ENCODE measurements at regions not wholly inside any gene's neighbourhood (a gene's known extent, or its start where the extent isn't known, plus 50 kb on each side); places are given as distances from the start of the nearest gene placed in this dataset.

DNA sequence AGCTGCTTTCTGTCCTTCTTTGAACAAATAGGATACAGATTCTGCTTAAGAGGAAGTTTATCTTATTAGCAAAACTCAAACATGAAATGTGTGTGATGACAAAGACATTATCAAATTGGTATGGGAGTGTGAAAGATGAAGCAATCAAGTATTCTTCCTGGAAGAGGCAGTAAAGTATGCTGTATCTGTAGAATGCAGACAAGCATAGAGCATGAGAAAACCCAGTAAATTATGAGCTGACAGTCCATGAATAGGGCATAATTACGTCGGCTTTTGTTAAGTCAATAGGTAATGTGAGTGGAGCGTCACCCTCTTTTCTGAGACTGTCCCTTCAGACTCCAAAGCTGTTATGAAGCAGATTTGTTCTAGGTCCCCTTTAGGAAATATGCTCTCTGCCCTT lies 458.6 kb upstream of the NWD2 start:
- TF ChIP-seq CTCF (IDR thresholded peaks at IDR 0.05; ENCODE audit: borderline replicate concordance, extremely low read depth, insufficient read depth) = no peak
- FAIRE-seq (no peak), DNase-seq (no peak)
- no peak overlapping the region for H3K27ac ChIP-seq (ENCODE audit: low read depth in 2 of 2, low read length in 2 of 2)
- intact Hi-C loops (cut with DNase I) = no loop called here
- H3K9me3 ChIP-seq (ENCODE audit: control insufficient read depth in 2 of 3, insufficient read depth in 1 of 3, low read length in 3 of 3) = no peaks in the 10 kb centered on the region
- H3K27me3 ChIP-seq (ENCODE audit: control insufficient read depth, insufficient read depth, low read length) = no peaks in the 10 kb centered on the region
- no peak overlapping the region for H3K4me3 ChIP-seq (ENCODE audit: low read length in 3 of 3)
- no peaks in the 10 kb centered on the region for H3K36me3 ChIP-seq (ENCODE audit: control insufficient read depth in 2 of 3, insufficient read depth in 3 of 3, low read length in 3 of 3)
- no peaks in the 10 kb centered on the region for H3K4me1 ChIP-seq (ENCODE audit: control insufficient read depth in 2 of 3, insufficient read depth in 2 of 3, low read depth in 1 of 3, low read length in 3 of 3)
- H3K9ac ChIP-seq (ENCODE audit: low read length in 3 of 3) = no peak overlapping the region

- Histone ChIP-seq H3K9ac (ENCODE audit: low read length in 3 of 3) (no peak overlapping the region), H3K9me3 (ENCODE audit: control insufficient read depth in 2 of 3, insufficient read depth in 1 of 3, low read length in 3 of 3) (no peaks in the 10 kb centered on the region), H3K27ac (ENCODE audit: low read depth in 2 of 2, low read length in 2 of 2) (no peak overlapping the region), H3K4me1 (ENCODE audit: control insufficient read depth in 2 of 3, insufficient read depth in 2 of 3, low read depth in 1 of 3, low read length in 3 of 3) (no peaks in the 10 kb centered on the region), H3K27me3 (ENCODE audit: control insufficient read depth, insufficient read depth, low read length) (no peaks in the 10 kb centered on the region), H3K36me3 (ENCODE audit: control insufficient read depth in 2 of 3, insufficient read depth in 3 of 3, low read length in 3 of 3) (no peaks in the 10 kb centered on the region), H3K4me3 (ENCODE audit: low read length in 3 of 3) (no peak overlapping the region)
- no peak for TF ChIP-seq CTCF (IDR thresholded peaks at IDR 0.05; ENCODE audit: borderline replicate concordance, extremely low read depth, insufficient read depth)
- intact Hi-C loops (cut with DNase I) = no loop called here
- FAIRE-seq (no peak), DNase-seq (no peak)
Measured at GRCh38 chr4:36786519-36786918, 458.0 kb upstream of the NWD2 start.

- intact Hi-C loops (cut with DNase I) = no loop called here
- H3K27ac ChIP-seq (ENCODE audit: low read depth in 2 of 2, low read length in 2 of 2) = no peak overlapping the region
- no peaks in the 10 kb centered on the region for H3K9me3 ChIP-seq (ENCODE audit: control insufficient read depth in 2 of 3, insufficient read depth in 1 of 3, low read length in 3 of 3)
- no peaks in the 10 kb centered on the region for H3K36me3 ChIP-seq (ENCODE audit: control insufficient read depth in 2 of 3, insufficient read depth in 3 of 3, low read length in 3 of 3)
- H3K9ac ChIP-seq (ENCODE audit: low read length in 3 of 3) = no peak overlapping the region
- no peak for FAIRE-seq
- no peak for TF ChIP-seq CTCF (IDR thresholded peaks at IDR 0.05; ENCODE audit: borderline replicate concordance, extremely low read depth, insufficient read depth)
- H3K4me3 ChIP-seq (ENCODE audit: low read length in 3 of 3) = no peak overlapping the region
- H3K4me1 ChIP-seq (ENCODE audit: control insufficient read depth in 2 of 3, insufficient read depth in 2 of 3, low read depth in 1 of 3, low read length in 3 of 3) = no peaks in the 10 kb centered on the region
- DNase-seq = no peak
- no peaks in the 10 kb centered on the region for H3K27me3 ChIP-seq (ENCODE audit: control insufficient read depth, insufficient read depth, low read length)
Measured at GRCh38 chr4:36794716-36795115, 449.8 kb upstream of the NWD2 start.

DNA sequence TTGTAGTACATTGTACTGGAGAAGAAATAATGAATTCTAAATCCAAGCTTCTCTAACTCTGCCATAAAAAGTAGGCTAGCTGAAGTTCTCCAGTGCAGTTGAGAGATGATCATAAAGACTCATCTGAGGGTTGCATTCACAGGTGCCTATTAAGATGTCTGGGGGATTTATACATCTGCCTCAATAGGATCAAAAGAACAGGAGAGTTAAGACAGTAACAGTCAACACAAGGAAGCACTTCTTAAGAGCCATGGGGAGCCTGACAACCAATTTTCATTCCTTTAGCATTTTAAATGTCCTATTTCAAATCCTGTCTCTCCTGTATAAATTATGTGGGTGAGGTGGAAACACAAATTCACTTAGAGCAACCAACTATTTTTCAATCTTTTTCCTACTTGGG lies 432.4 kb upstream of the NWD2 start:
- H3K4me3 ChIP-seq (ENCODE audit: low read length in 3 of 3) = no peak overlapping the region
- FAIRE-seq (no peak), DNase-seq (no peak)
- H3K36me3 ChIP-seq (ENCODE audit: control insufficient read depth in 2 of 3, insufficient read depth in 3 of 3, low read length in 3 of 3) = no peaks in the 10 kb centered on the region
- H3K9ac ChIP-seq (ENCODE audit: low read length in 3 of 3) = no peak overlapping the region
- no peak overlapping the region for H3K27ac ChIP-seq (ENCODE audit: low read depth in 2 of 2, low read length in 2 of 2)
- no peaks in the 10 kb centered on the region for H3K27me3 ChIP-seq (ENCODE audit: control insufficient read depth, insufficient read depth, low read length)
- no peaks in the 10 kb centered on the region for H3K4me1 ChIP-seq (ENCODE audit: control insufficient read depth in 2 of 3, insufficient read depth in 2 of 3, low read depth in 1 of 3, low read length in 3 of 3)
- TF ChIP-seq CTCF (IDR thresholded peaks at IDR 0.05; ENCODE audit: borderline replicate concordance, extremely low read depth, insufficient read depth) = no peak
- no peaks in the 10 kb centered on the region for H3K9me3 ChIP-seq (ENCODE audit: control insufficient read depth in 2 of 3, insufficient read depth in 1 of 3, low read length in 3 of 3)
- intact Hi-C loops (cut with DNase I) = no loop called here
